GM19468 (cell line): ENCODE measurements at regions not wholly inside any gene's neighbourhood (a gene's known extent, or its start where the extent isn't known, plus 50 kb on each side); places are given as distances from the start of the nearest gene placed in this dataset.
"Not testable (repeated sequence)": the region's sequence is repeated elsewhere in the genome, so short reads cannot be mapped to it uniquely, and the experiment has no call there.

Source experiments
- ATAC-seq: cut with Tn5 transposase; IDR thresholded peaks from one replicate; pipeline ENCODE4 v1.9.1; 2021; ENCODE audit warnings: mild to moderate bottlenecking, moderate library complexity, moderate number of reproducible peaks; ENCODE audit not compliant: unreplicated experiment; ENCODE audit errors: extremely low read depth

DNA sequence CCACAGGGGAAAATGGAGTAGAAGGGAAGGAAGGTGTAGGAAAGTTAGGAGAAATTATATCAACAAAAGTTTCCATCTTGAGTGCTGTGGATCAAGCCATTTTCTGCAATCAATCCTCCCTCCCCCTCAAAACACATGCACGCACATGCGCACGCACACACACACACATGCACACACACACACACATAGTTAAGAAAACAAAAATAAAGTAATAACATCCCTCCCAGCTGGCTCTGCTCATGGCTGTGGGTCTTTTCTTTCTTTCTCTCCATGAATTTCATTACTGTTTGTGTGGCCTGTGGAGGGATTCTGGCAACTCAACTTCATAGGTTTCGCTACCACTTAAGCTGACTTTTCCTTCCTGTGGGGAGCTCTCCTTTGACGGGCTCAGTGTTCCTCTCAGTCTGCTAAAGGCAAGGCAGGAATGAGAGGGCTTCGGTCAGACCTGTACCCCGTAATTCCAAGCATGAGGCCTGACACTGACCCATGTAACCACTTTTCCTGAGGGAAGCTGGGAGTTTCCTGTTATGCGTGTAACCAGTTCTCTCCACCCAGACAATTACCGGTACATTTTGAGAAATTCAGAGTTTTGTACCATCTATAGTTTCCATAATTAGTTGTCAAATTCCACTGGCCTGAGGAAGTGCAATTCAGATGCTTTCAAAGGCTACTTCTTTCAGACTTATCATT lies 79.8 kb downstream of the ZNF92 start:
- no peak for ATAC-seq

DNA sequence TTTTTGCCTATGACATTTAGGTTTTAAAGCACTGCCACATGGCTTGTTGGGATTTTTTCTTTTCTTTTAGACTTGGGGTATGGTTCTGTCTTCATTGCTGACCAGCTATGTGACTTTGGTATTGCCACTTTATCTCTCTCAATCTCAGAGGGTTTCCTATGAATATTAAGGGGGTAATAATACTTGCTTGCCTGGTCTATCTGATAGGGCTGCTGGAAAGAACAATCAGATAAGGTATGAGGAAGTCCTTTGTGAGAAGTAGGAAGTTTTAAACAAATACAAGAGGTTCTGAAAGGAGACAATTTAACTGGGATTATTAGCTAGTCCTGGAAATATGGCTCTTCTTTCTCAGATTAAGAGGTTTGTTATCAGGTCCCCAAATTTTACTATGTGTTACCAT lies 80.8 kb downstream of the ZNF92 start:
- ATAC-seq: no peak

DNA sequence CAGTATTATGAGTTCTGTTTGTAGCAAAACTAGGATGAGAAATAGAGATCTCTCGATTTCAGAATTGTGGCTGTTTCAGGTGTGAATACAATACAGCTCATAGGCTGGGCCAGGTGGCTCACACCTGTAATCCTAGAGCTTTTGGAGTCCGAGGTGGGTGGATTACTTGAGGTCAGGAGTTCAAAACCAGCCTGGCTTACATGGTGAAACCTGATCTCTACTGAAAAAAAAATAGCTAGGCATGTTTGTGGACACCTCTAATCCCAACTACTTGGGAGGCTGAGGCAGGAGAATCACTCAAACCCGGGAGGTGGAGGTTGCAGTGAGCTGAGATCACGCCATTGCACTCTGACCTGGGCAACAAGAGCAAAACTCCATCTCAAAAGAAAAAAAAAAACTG lies 81.4 kb downstream of the ZNF92 start:
- ATAC-seq: not testable (repeated sequence)

DNA sequence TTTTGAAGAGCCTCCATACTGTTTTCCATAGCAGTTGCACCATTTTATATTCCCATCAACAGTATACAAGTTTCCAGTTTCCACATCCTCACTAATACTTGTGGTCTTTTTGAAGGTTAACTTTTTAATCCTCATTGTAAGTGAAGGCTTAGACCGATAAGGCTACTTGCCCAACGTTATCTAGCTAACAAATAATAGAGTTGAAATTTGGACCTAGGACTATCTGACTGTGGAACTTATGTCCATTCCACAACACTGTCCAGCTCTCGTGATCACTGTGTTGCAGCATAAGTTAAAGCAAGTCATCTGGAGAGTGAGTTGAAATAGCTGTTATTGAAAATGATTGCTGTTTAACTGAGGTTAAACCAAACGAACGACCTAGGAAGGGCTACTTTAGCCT lies 84.0 kb downstream of the ZNF92 start:
- no peak for ATAC-seq

DNA sequence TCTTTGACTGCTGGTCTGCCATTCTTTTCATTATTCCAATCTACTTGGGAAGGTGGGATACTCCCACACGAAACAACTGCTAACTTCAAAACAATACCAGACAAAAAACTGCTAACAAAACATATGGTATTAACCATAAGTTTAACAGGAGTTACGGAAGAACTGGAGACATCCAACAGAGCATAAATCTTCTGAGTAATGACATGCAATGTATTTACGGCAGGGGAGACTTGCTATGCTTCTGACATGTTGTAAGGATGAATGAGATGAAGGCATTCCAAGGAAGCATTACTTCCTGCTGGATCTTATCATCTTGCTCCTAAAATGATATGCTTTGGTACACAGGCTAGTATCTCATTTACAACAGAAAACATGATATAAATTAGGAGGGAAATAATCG lies 85.8 kb downstream of the ZNF92 start:
- no peak for ATAC-seq

DNA sequence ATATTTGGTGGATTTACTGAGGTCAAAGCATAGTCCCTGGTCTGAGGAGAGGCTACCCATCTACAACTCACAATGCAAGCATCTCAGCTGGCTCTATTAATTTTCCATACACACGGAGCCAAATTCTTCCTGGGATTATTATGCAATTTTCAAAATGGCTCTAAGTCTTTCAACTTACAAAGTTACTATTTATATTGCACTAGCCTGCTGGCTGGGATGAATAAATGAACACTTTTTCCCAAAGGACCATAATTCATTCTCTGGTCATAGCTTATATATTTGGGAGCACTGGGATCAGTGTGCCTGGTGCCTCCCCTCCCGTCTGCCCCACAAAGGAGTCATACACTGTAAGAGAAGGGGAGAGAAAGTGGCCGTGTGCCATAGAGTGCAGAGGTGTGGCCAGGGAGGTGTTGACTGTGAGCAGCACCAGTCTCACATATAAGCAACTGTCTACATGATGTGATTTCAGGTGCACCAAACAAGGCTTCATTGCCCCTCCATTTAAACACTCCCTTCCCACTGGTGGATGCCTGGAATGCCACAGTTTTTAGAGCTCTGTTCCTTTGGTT lies 88.6 kb downstream of the ZNF92 start:
- ATAC-seq: no peak

DNA sequence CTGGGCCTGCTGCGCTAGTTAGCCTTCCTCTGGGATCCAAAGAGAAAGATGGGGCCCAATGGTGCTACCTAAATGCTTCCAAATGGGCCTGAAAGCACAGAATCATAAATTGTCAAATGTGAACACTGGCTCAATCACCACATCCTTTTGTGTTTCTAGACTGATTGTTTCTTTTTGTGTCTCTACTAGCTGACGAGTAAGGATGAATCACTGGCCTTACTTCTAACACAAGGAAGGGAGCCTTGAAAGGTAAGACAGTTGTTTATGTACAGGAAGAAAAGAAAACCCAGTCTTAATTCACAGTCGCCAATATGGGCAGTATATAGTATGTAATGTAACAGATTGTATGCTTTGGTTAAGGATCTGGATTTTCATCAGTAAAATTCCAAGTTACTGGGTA lies 89.5 kb downstream of the ZNF92 start:
- no peak for ATAC-seq

DNA sequence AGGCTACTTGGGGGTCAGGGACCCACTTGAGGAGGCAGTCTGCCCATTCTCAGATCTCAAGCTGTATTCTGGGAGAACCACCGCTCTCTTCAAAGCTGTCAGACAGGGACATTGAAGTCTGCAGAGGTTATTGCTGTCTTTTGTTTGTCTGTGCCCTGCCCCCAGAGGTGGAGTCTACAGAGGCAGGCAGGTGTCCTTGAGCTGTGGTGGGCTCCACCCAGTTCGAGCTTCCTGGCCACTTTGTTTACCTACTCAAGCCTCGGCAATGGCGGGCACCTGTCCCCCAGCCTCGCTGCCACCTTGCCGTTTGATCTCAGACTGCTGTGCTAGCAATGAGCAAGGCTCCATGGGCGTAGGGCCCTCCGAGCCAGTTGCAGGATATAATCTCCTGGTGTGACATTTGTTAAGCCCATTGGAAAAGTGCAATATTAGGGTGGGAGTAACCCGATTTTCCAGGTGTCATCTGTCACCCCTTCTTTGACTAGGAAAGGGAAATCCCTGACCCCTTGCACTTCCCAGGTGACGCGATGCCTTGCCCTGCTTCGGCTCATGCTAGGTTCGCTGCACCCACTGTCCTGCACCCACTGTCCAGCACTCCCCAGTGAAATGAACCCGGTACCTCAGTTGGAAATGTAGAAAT lies 96.4 kb downstream of the ZNF92 start:
- not testable (repeated sequence) for ATAC-seq

DNA sequence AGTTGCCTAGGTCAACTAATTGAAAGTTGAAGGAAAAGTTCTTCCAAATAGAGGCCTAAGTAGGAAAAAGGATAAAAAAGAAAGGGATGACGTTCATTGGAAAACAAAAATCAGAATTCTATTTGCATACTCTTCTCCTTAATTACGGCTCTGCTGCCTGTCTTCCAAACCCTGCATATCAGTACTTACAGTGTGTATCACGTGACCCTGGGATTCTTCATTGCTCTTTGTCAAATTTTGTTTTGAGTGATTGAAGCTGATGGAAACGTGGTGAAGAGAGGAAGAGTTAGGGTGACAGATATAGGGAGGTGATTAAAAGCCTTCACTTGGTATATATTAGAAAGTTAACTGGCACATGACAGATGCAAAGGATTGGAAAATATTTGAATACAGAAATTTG lies 97.9 kb downstream of the ZNF92 start:
- ATAC-seq: no peak

DNA sequence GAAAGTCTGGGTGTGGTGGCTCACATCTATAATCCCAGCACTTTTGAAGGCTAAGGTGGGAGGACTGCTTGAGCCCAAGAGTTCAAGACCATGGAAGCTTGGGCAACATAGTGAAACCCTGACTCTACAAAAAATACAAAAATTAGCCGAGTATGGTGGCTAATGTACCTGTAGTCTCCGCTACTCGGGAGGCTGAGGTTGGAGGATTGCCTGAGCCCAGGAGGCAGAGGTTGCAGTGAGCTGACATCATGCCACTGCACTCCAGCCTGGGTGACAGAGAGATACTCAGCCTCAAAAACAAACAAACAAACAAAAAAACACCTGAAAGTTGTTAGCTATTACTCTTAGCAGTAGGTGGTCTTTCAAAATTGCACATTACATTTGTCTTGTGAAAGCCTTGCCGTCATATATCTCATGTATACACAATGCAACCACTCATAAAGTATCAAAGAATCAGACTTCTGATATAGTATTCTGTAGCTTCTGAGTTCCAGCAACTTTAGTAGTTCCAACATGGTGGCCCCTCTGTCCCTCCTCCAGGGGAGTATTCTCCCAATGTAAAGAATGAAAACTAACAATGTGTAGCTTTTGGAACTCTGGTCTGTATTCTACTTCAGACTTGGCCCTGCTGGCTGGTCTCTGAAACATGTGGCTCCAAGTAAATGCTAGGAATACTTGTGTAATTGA lies 101.5 kb downstream of the ZNF92 start:
- ATAC-seq: peak; percentile 4

DNA sequence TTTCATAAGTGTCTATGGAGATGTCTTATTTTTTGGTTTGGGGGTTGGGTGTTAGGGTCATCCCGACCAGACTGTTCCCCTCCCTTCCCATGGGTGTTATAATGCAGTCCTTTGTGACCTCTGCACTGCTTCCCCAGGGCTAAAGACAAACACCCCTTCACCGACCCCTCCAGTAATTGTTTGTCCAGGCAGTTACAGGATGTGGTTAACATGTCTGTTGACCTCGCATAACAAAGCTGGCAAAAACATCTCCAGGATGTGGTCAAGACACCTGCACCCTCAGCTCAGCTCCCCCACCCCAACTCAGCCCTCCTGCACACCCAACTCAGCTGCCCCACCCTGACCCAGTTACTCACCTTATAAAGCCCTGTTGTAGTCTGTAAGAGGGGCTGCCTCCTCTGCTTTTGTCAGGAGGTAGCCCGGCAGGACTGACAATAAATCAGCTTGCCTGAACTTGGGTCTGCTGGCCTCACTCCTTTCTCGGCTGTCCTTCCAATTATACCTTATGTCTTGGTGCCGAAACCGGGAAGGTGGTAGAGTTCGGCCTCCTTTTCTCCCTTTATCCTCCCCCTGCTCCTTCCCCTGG lies 102.2 kb downstream of the ZNF92 start:
- peak; percentile 74 for ATAC-seq

DNA sequence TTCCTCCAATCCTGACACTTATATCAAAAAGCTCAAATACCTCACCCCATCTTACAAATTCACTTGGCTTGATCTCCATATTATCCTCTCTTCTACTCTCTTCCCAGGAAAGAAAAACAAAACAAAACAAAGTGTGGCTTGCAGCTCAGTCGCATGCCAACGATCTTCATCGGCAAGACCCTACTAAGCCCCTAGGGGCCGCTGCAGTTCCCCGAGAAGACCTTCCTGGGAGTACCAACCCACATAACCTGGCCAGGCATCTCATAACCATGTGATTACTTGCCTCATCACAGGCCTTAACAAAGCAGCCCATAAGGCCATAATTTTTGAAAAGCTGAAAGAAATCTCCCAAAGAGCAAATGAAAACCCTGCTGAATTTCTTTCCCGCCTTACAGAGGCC lies 103.7 kb downstream of the ZNF92 start:
- no peak for ATAC-seq

DNA sequence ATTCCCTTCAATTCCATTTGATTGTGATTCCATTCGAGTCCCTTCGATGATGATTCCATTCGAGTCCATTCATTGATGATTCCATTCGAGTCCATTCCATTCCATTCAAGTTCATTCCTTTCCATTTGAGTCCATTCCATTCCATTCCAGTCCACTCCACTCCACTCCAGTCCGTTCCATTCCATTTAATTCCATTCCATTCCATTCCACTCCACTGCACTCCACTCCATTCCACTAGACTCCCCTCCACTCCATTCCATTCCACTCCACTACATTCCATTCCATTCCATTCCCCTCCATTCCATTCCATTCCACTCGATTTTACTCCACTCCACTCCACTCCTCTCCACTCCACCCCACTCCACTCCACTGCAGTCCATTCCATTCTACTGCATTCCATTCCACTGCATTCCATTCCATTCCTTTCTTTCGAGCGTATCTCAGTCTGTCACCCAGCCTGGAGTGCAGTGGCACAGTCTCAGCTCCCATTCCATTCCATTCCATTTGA lies 115.7 kb downstream of the ZNF92 start:
- no peak for ATAC-seq

DNA sequence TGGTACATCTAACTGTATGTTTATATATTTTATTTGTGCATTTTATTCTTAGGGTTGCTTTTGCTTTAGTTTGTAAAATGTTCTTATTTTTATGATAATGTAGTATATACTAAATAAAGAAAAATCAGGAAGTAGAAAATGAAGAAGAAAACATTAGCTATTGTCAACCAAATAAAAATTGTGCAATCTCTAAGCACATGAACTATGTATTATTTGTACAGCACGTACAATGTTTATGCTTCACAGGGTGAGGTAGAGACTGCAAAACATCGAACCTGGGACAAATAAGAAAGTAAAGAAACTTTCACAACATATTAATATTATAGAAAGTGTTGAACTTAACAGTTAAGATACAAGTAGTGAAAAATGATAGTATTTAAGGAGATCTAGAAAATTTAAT lies 123.0 kb downstream of the ZNF92 start:
- ATAC-seq: not testable (repeated sequence)

DNA sequence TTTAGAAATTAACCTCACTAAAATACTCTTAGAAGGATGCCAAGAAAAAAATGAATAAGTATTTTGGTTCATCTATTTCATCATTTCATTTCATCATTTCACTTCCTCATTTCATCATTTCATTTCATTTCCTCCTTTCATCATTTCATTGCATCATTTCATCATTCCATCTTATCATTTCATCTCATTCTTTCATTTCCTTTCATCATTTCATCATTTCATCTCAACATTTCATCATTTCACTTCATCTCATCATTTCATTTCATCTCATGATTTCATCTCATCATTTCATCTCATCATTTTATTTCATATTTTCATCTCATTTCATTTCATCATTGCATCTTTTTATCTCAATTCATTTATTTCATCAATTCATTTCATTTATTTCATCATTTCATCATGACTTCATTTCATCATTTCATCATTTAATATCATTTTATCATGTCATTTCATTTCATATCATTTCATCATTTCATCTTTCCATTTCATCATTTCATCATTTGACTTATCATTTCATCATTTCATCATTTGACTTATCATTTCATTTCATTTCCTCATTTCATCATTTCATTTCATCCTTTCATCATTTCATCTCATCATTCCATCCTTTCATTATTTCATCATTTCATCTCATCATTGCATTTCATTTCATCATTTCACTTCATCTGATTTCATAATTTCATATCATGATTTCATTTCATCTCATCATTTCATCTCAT lies 129.9 kb downstream of the ZNF92 start:
- no peak for ATAC-seq

DNA sequence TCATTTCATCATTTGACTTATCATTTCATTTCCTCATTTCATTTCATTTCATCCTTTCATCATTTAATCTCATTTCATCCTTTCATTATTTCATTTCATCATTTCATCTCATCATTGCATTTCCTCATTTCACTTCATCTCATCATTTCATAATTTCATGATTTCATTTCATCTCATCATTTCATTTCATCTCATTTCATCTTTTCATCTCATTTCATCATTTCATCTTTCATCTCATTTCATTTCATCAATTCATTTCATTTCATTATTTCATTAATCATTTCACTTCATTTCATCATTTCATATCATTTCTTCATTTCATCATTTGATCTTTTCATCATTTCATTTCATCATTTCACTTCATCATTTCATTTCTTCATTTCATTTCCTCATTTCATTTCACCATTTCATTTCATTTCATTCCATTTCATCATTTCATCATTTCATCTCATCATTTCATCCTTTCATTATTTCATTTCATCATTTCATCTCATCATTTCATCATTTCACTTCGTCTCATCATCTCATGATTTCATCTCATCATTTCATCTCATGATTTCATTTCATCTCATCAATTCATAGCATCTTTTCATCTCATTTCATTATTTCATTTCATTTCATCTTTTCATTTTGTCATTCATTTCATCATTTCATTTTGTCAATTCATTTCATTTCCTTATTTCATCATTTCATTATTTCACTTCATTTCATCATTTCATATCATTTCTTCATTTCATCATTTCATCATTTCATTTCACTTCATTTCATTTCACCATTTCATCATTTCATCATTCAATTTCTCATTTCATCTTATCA lies 131.1 kb downstream of the ZNF92 start:
- ATAC-seq: not testable (repeated sequence)

DNA sequence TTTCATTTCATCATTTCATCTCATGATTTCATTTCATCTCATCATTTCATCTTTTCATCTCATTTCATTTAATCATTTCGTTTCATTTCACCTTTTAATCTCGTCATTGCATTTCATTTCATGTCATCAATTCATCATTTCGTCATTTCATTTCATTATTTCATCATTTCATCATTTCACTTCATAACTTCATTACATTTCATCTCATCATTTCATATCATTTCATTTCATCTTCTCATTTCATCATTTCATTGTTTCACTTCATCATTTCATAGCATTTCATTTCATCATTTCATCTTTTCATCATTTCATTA lies 131.6 kb downstream of the ZNF92 start:
- not testable (repeated sequence) for ATAC-seq

DNA sequence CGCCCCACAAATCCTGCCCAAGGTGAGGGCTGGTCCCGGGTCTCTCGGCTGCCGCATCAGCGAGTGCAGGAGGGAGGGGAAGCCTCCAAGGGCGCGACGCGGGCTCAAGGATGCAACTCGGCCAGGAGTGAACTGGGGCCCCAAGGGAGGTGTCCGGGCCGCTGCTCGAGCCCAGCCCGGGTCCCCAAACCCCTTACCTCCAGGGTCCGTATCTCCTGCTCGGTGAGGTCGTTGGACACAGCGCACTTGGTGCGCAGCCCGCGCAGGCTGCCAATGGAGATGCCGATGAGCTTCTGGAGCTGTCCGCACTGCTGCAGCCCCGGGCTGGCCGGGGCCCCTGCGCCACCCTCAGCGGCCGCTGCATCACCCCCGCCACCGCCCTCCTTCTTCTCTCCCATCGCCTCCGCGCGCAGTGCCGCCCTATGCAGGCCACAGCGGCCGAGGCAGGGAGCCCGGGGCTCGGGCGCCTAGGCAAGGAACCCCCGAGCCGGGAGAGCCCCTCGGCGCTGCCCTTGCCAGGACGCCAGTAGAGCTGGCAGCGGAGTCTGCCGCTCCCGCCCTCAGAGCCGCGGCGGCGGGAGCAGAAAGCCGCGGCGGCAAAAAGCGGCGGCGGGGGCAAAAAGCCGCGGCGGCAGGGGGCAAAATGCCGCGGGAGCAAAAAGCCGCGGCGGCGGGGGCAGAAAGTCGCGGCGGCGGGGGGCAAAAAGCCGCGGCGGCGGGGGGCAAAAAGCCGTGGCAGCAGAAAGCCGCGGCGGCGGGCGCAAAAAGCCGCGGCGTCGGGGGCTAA lies 135.1 kb downstream of the ZNF92 start:
- not testable (repeated sequence) for ATAC-seq
